K562 (cell line): ENCODE measurements at regions not wholly inside any gene's neighbourhood (a gene's known extent, or its start where the extent isn't known, plus 50 kb on each side); places are given as distances from the start of the nearest gene placed in this dataset.

ENCODE experiments used
- C11orf30 ChIP-seq: fragments of 450-650 bp; IDR thresholded peaks from 2 replicates; pipeline ENCODE4 v1.6.1; 2016; ENCODE audit warnings: low read depth, mild to moderate bottlenecking
- JUND ChIP-seq, 2 experiments: IDR thresholded peaks; 2 replicates in 1 of 2; 3 replicates in 1 of 2; pipeline ENCODE4 v1.6.1; 2011; ENCODE audit warnings: borderline replicate concordance in 2 of 2, low read depth in 2 of 2, low read length in 2 of 2, improper control_type of control experiment in 1 of 2, missing biosample characterization in 1 of 2, missing genetic modification characterization in 1 of 2, missing genetic modification reagents in 1 of 2
- MAFG ChIP-seq: fragments of 450-650 bp; conservative IDR thresholded peaks from 2 replicates; pipeline ENCODE4 v1.6.1; 2016; ENCODE audit warnings: missing genetic modification characterization, missing compliant biosample characterization
- MLLT1 ChIP-seq, 2 experiments: fragments of 450-650 bp; IDR thresholded peaks; 2 replicates each; pipeline ENCODE4 v1.6.1; 2016
- PATZ1 ChIP-seq: fragments of 250-450 bp; sonication (Bioruptor Pico); IDR thresholded peaks from 2 replicates; pipeline ENCODE4 v1.5.0; 2020; ENCODE audit warnings: mild to moderate bottlenecking, borderline replicate concordance
- TBL1XR1 ChIP-seq, 2 experiments: IDR thresholded peaks; 2 replicates each; pipeline ENCODE4 v1.6.1; 2012; ENCODE audit warnings: improper control_type of control experiment in 2 of 2, low read length in 2 of 2, mild to moderate bottlenecking in 1 of 2
- THRA ChIP-seq: fragments of 450-650 bp; IDR thresholded peaks from 2 replicates; pipeline ENCODE4 v1.6.1; 2017; ENCODE audit warnings: mild to moderate bottlenecking, moderate library complexity
- ZNF639 ChIP-seq, 2 experiments: fragments of 200-800 bp in 1 of 2; sonication (Bioruptor generic) in 1 of 2; sonication (generic) in 1 of 2; formaldehyde crosslinking in 1 of 2; IDR thresholded peaks in 1 of 2; conservative IDR thresholded peaks in 1 of 2; 2 replicates each; pipeline versions ENCODE4 v1.5.0 to v1.6.1; 2016 to 2020; ENCODE audit warnings: missing compliant biosample characterization in 1 of 2, missing genetic modification characterization in 1 of 2, missing genetic modification reagents in 1 of 2

GRCh38 chr4:53717064-53717549, 125.8 kb upstream of the LNX1 start (continued):
- TF ChIP-seq ZNF639 (CRISPR knock-in tag; conservative IDR thresholded peaks at IDR 0.05 in 1 of 2, IDR thresholded peaks at IDR 0.05 in 1 of 2) = no peak
- TF ChIP-seq PATZ1 (CRISPR knock-in tag) = no peak
- peak; percentile 69 for TF ChIP-seq MAFG (tag)
- peak; percentile 40; the same call in 1 of the 2 replicates for TF ChIP-seq C11orf30
- no peak for TF ChIP-seq THRA
- TF ChIP-seq JUND (IDR thresholded peaks at IDR 0.05; ENCODE audit: borderline replicate concordance, low read depth, low read length) = no peak
- TF ChIP-seq JUND (tag; IDR thresholded peaks at IDR 0.05; ENCODE audit: borderline replicate concordance, low read depth, low read length) = peak; percentile 61; the same call in 1 of the 3 replicates
- no peak for TF ChIP-seq MLLT1 (IDR thresholded peaks at IDR 0.05)
- TF ChIP-seq TBL1XR1 (IDR thresholded peaks at IDR 0.05; ENCODE audit: low read length in 2 of 2) = no peak
